Anterior cingulate cortex (tissue), 58 donors: ENCODE measurements at regions not wholly inside any gene's neighbourhood (a gene's known extent, or its start where the extent isn't known, plus 50 kb on each side); places are given as distances from the start of the nearest gene placed in this dataset.

Experiments
- DNase-seq, 58 donors: peaks; one replicate each; lab custom pipeline; 2025; lab: John Stamatoyannopoulos, UW

- no peak for DNase-seq
These were observed 176.9 kb upstream of the STT3B start for GRCh38 chr3:31355807-31356206.

- no peak for DNase-seq
These were observed 175.8 kb upstream of the STT3B start for GRCh38 chr3:31356941-31357340.

GRCh38 chr3:31357451-31357850 is 175.3 kb upstream of the STT3B start:
- no peak for DNase-seq

GRCh38 chr3:31358473-31359070 is 174.2 kb upstream of the STT3B start:
- DNase-seq: no peak

GRCh38 chr3:31361371-31362273 is 171.1 kb upstream of the STT3B start:
- no peak for DNase-seq

GRCh38 chr3:31364188-31364587 is 168.5 kb upstream of the STT3B start:
- DNase-seq: no peak

- no peak for DNase-seq
These were observed 168.0 kb upstream of the STT3B start for GRCh38 chr3:31364711-31365110.

GRCh38 chr3:31367518-31367917 is 165.2 kb upstream of the STT3B start:
- DNase-seq: no peak

GRCh38 chr3:31369637-31370379 is 162.9 kb upstream of the STT3B start:
- DNase-seq: no peak

GRCh38 chr3:31370380-31370666 is 162.4 kb upstream of the STT3B start:
- no peak for DNase-seq

GRCh38 chr3:31370681-31371080 is 162.0 kb upstream of the STT3B start:
- no peak for DNase-seq

GRCh38 chr3:31371484-31372177 is 161.1 kb upstream of the STT3B start:
- no peak for DNase-seq

- DNase-seq: no peak
These were observed 159.0 kb upstream of the STT3B start for GRCh38 chr3:31373681-31374080.

GRCh38 chr3:31377045-31377642 is 155.6 kb upstream of the STT3B start:
- no peak for DNase-seq

- DNase-seq: no peak
These were observed 154.5 kb upstream of the STT3B start for GRCh38 chr3:31378231-31378630.

- no peak for DNase-seq
These were observed 153.1 kb upstream of the STT3B start for GRCh38 chr3:31379598-31379997.

- DNase-seq: no peak
These were observed 149.9 kb upstream of the STT3B start for GRCh38 chr3:31382856-31383255.

GRCh38 chr3:31384117-31384516 is 148.6 kb upstream of the STT3B start:
- no peak for DNase-seq

GRCh38 chr3:31389939-31390338 is 142.8 kb upstream of the STT3B start:
- no peak for DNase-seq

- no peak for DNase-seq
These were observed 142.3 kb upstream of the STT3B start for GRCh38 chr3:31390466-31390865.

GRCh38 chr3:31391150-31391549 is 141.6 kb upstream of the STT3B start:
- DNase-seq: no peak
